ENCODE measurements at regions not wholly inside any gene's neighbourhood (a gene's known extent, or its start where the extent isn't known, plus 50 kb on each side); places are given as distances from the start of the nearest gene placed in this dataset.

- TF ChIP-seq CTCF (IDR thresholded peaks at IDR 0.05) (no peak), POLR2AphosphoS5 (IDR thresholded peaks at IDR 0.05) (no peak)
Measured at GRCh38 chr2:193679847-193680246, 1485.1 kb upstream of the TMEFF2 start.

Data from breast epithelium (tissue), 3 donors.